IMR-90 (cell line): ENCODE measurements at regions not wholly inside any gene's neighbourhood (a gene's known extent, or its start where the extent isn't known, plus 50 kb on each side); places are given as distances from the start of the nearest gene placed in this dataset.

ENCODE experiments used
- ATAC-seq: fragments of 200-7000 bp; cut with Tn5 transposase; 2 replicates; pipeline ENCODE4 v1.9.1; 2020; ENCODE audit warnings: low read depth, mild to moderate bottlenecking, moderate library complexity
- BruUV-seq: library from RNA; stranded (reverse); fragments of 400-500 nt; replicated peaks from 2 replicates; lab custom pipeline; 2021; lab: Mats Ljungman, UMichigan
- CTCF ChIA-PET: fragments of 300-600 bp; formaldehyde crosslinking; extraction: SDS; loops from one replicate; lab custom pipeline; 2021; ENCODE audit warnings: antibody characterized with exemption; lab: Yijun Ruan, JAX
- POLR2A ChIA-PET: fragments of 300-600 bp; sonication (Branson Sonifier 250); formaldehyde crosslinking; loops from one replicate; lab custom pipeline; 2022; ENCODE audit warnings: antibody characterized with exemption; ENCODE audit not compliant: unreplicated experiment; lab: Charles Lee
- DNase-seq: peaks from one replicate; pipeline ENCODE4 v3.0.0; 2013
- H2AFZ ChIP-seq: replicated peaks from 2 replicates; pipeline ENCODE3; 2013; ENCODE audit warnings: low read length, mild to moderate bottlenecking; ENCODE audit not compliant: poor library complexity
- H2AK5ac ChIP-seq: 2 replicates; pipeline ENCODE4 v1.6.1; 2013; ENCODE audit warnings: low read depth, low read length, inconsistent platforms
- H2AK9ac ChIP-seq: replicated peaks from 2 replicates; pipeline ENCODE3; 2013; ENCODE audit warnings: mild to moderate bottlenecking, low read depth, low read length, moderate library complexity; ENCODE audit not compliant: poor library complexity
- H2BK120ac ChIP-seq: 2 replicates; pipeline ENCODE4 v1.6.1; 2013; ENCODE audit warnings: low read depth, low read length, inconsistent platforms
- H2BK15ac ChIP-seq: 3 replicates; pipeline ENCODE4 v1.6.1; 2013; ENCODE audit warnings: low read depth, low read length, inconsistent platforms
- H2BK20ac ChIP-seq: 2 replicates; pipeline ENCODE4 v1.6.1; 2013; ENCODE audit warnings: low read depth, mild to moderate bottlenecking, inconsistent platforms, low read length, moderate library complexity
- H2BK5ac ChIP-seq: 2 replicates; pipeline ENCODE4 v1.6.1; 2013; ENCODE audit warnings: mild to moderate bottlenecking, low read depth, low read length, inconsistent platforms; ENCODE audit not compliant: poor library complexity, severe bottlenecking
- H3K14ac ChIP-seq: replicated peaks from 2 replicates; pipeline ENCODE4 v1.6.1; 2013; ENCODE audit warnings: low read depth, low read length, inconsistent platforms
- H3K18ac ChIP-seq: 2 replicates; pipeline ENCODE4 v1.6.1; 2013; ENCODE audit warnings: low read depth, low read length, control low read depth
- H3K23ac ChIP-seq: 2 replicates; pipeline ENCODE4 v1.6.1; 2013; ENCODE audit warnings: low read depth, low read length, inconsistent platforms
- H3K27ac ChIP-seq: 2 replicates; pipeline ENCODE4 v1.5.1; 2013; ENCODE audit warnings: mild to moderate bottlenecking, control low read depth, low read length; ENCODE audit not compliant: insufficient read depth
- H3K27me3 ChIP-seq: 2 replicates; pipeline ENCODE4 v1.6.1; 2013; ENCODE audit warnings: low read length; ENCODE audit not compliant: control insufficient read depth, insufficient read depth
- H3K36me3 ChIP-seq: 2 replicates; pipeline ENCODE4 v1.6.1; 2013; ENCODE audit warnings: low read length, mixed read lengths; ENCODE audit not compliant: control insufficient read depth, insufficient read depth
- H3K4ac ChIP-seq: 2 replicates; pipeline ENCODE4 v1.6.1; 2013; ENCODE audit warnings: low read depth, low read length, inconsistent platforms
- H3K4me1 ChIP-seq: 2 replicates; pipeline ENCODE4 v1.6.1; 2013; ENCODE audit warnings: low read length, mixed read lengths; ENCODE audit not compliant: control insufficient read depth, insufficient read depth
- H3K4me2 ChIP-seq: 2 replicates; pipeline ENCODE4 v1.6.1; 2013; ENCODE audit warnings: low read depth, mild to moderate bottlenecking, control low read depth, low read length, moderate library complexity
- H3K4me3 ChIP-seq: 2 replicates; pipeline ENCODE4 v1.5.1; 2013; ENCODE audit warnings: low read depth, mild to moderate bottlenecking, control low read depth, low read length, moderate library complexity; ENCODE audit not compliant: insufficient read depth
- H3K56ac ChIP-seq: 2 replicates; pipeline ENCODE4 v1.6.1; 2013; ENCODE audit warnings: low read length, inconsistent platforms; ENCODE audit not compliant: insufficient read depth; ENCODE audit errors: extremely low read depth
- H3K79me1 ChIP-seq, 2 experiments: 2 replicates each; pipeline ENCODE4 v1.6.1; 2013; ENCODE audit warnings: low read length in 2 of 2, inconsistent platforms in 1 of 2, low read depth in 1 of 2
- H3K9ac ChIP-seq: 2 replicates; pipeline ENCODE4 v1.6.1; 2013; ENCODE audit warnings: low read depth, low read length, control low read depth
- H3K9me1 ChIP-seq: 2 replicates; pipeline ENCODE4 v1.6.1; 2013; ENCODE audit warnings: low read length, inconsistent platforms; ENCODE audit not compliant: insufficient read depth
- H3K9me3 ChIP-seq: 2 replicates; pipeline ENCODE4 v1.6.1; 2013; ENCODE audit warnings: low read length; ENCODE audit not compliant: control insufficient read depth, insufficient read depth
- H4K20me1 ChIP-seq: 2 replicates; pipeline ENCODE4 v1.6.1; 2013; ENCODE audit warnings: low read length, inconsistent platforms; ENCODE audit not compliant: insufficient read depth
- H4K5ac ChIP-seq: 2 replicates; pipeline ENCODE4 v1.6.1; 2013; ENCODE audit warnings: mild to moderate bottlenecking, low read depth, low read length, control low read depth
- H4K8ac ChIP-seq, 2 experiments: 2 replicates each; pipeline ENCODE4 v1.6.1; 2013; ENCODE audit warnings: low read depth in 2 of 2, low read length in 2 of 2, control low read depth in 1 of 2, inconsistent platforms in 1 of 2
- H4K91ac ChIP-seq: 2 replicates; pipeline ENCODE4 v1.6.1; 2013; ENCODE audit warnings: low read depth, low read length, inconsistent platforms; ENCODE audit not compliant: insufficient read depth
- BHLHE40 ChIP-seq: fragments of 150-350 bp; IDR thresholded peaks from 2 replicates; pipeline ENCODE4 v1.6.1; 2016; ENCODE audit warnings: mild to moderate bottlenecking, low read depth, low read length
- CTCF ChIP-seq: conservative IDR thresholded peaks from 2 replicates; pipeline ENCODE4 v1.5.1; 2012; ENCODE audit warnings: mild to moderate bottlenecking, low read depth, low read length, improper control_type of control experiment
- FOS ChIP-seq: fragments of 150-350 bp; IDR thresholded peaks from 2 replicates; pipeline ENCODE4 v1.6.1; 2016; ENCODE audit warnings: low read depth, low read length
- NFE2L2 ChIP-seq: fragments of 150-350 bp; IDR thresholded peaks from 2 replicates; pipeline ENCODE4 v1.6.1; 2016; ENCODE audit warnings: low read depth, mild to moderate bottlenecking, low read length
- POLR2A ChIP-seq: IDR thresholded peaks from 2 replicates; pipeline ENCODE4 v1.6.1; 2012; ENCODE audit warnings: mild to moderate bottlenecking, low read depth, low read length
- RAD21 ChIP-seq: IDR thresholded peaks from 2 replicates; pipeline ENCODE4 v1.6.1; 2012; ENCODE audit warnings: low read length, improper control_type of control experiment
- WGBS, 2 experiments: methylation state at CpG; one replicate each; pipeline versions ENCODE4 v1.1.5 to v1.1.7; 2013; ENCODE audit warnings: missing lambda C conversion rate in 2 of 2; ENCODE audit not compliant: insufficient read length in 1 of 2; ENCODE audit errors: extremely low coverage in 2 of 2; 5-methylcytosine and 5-hydroxymethylcytosine counted together
- dilution Hi-C: fragments of 300-500 bp; cut with HindIII; formaldehyde crosslinking; loops from one replicate; pipeline ENCODE4 v1.14.3; 2018; ENCODE audit warnings: low sequenced_read_pairs; ENCODE audit not compliant: unreplicated experiment
- in situ Hi-C: fragments of 300-500 bp; cut with MboI; formaldehyde crosslinking; loops from 3 replicates; pipeline ENCODE4 v1.14.3; 2019; ENCODE audit warnings: low sequenced_read_pairs, inconsistent platforms, mixed read lengths
- intact Hi-C: fragments of 100-400 bp; cut with micrococcal nuclease; formaldehyde crosslinking; loops from 2 replicates; pipeline ENCODE4 v1.10.0; 2022

- peak overlapping the region; percentile 79 for H4K91ac ChIP-seq
- ATAC-seq (peak; percentile 89), DNase-seq (peak; percentile 75)
- peak overlapping the region; percentile 59 for H2BK5ac ChIP-seq
- H3K14ac ChIP-seq = peak overlapping the region; percentile 66
- in situ Hi-C loops (no loop called here), dilution Hi-C loops (no loop called here), intact Hi-C loops (loop anchor here (1.0 kb wide), 1 partner anchor 201 kb away; the partner anchor contains the start of gene GAS1)
- peak overlapping the region; percentile 61 for H2AK9ac ChIP-seq
- H3K4ac ChIP-seq = peak overlapping the region; percentile 90
- peak overlapping the region; percentile 71 for H3K18ac ChIP-seq
- TF ChIP-seq FOS (no peak), NFE2L2 (0 out of 2 replicates have a peak, but pooled peaks have one; percentile 10), CTCF (0 out of 2 replicates have a peak, but pooled peaks have one; percentile 9), RAD21 (peak; percentile 29; the same call in 1 of the 2 replicates), POLR2A (peak; percentile 25; the same call in 1 of the 2 replicates), BHLHE40 (0 out of 2 replicates have a peak, but pooled peaks have one; percentile 13)
- no peaks in the 10 kb centered on the region for H3K36me3 ChIP-seq
- peak overlapping the region; percentile 74 for H3K23ac ChIP-seq
- H2BK120ac ChIP-seq = peak overlapping the region; percentile 84
- BruUV-seq = no TSS peak
- WGBS, 2 experiments = 6% methylated on average over 22 of the region's 49 CpGs; no CpG with 5 or more reads in 1 of the 2 experiments
- peak overlapping the region; percentile 49 for H3K4me2 ChIP-seq
- peaks cover 3% of the 10 kb centered on the region; the same call in 1 of the 2 replicates for H3K9me3 ChIP-seq
- no peaks in the 10 kb centered on the region for H3K27me3 ChIP-seq
- peak overlapping the region; percentile 55 for H3K9ac ChIP-seq
- peak overlapping the region; percentile 5; the same call in 1 of the 2 replicates for H3K4me3 ChIP-seq
- peak overlapping the region; percentile 50 for H2BK20ac ChIP-seq
- peak overlapping the region; percentile 54; the same call in 1 of the 2 replicates for H3K56ac ChIP-seq
- peak overlapping the region; percentile 93 for H2AFZ ChIP-seq
- H3K79me1 ChIP-seq = 0 out of 4 replicates have a peak, but pooled peaks cover 0 to 2% of the 10 kb centered on the region in 2 experiments
- H3K4me1 ChIP-seq = peaks cover 12% of the 10 kb centered on the region
- no peaks in the 10 kb centered on the region for H4K20me1 ChIP-seq
- H2BK15ac ChIP-seq = peak overlapping the region; percentile 98; the same call in 2 of the 3 replicates
- H4K8ac ChIP-seq = peak overlapping the region; percentile 84 to 99
- peaks cover 5% of the 10 kb centered on the region for H3K9me1 ChIP-seq
- peak overlapping the region; percentile 85 for H4K5ac ChIP-seq
- ChIA-PET POLR2A (no interaction called here), CTCF (no interaction called here)
- peak overlapping the region; percentile 82 for H3K27ac ChIP-seq
- H2AK5ac ChIP-seq = peak overlapping the region; percentile 82
Observed at GRCh38 chr9:87148331-87149104, 201.2 kb upstream of the GAS1 start.
